ENCODE measurements at regions not wholly inside any gene's neighbourhood (a gene's known extent, or its start where the extent isn't known, plus 50 kb on each side); places are given as distances from the start of the nearest gene placed in this dataset.

DNA sequence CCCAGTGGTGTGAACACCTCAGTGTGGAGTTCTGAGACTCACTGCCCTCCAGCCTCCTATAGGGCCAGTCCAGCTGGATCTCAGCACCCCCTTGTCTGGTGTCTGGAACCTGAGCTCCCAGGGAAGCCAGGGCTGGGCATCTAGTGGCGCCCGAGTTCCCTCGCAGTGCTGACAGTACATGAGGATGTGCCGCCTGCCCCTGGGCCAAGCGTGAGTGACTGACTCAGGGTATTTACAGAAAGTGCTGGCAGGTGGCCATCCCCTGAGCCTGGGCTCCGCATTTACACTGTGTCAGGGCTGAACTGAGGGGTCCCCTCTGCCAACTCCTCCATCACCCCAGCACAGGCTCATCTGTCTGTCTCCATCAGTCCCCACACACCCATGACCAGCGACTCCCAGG lies 185.3 kb downstream of the BRD1 start:
- TF ChIP-seq, protein P1, sequence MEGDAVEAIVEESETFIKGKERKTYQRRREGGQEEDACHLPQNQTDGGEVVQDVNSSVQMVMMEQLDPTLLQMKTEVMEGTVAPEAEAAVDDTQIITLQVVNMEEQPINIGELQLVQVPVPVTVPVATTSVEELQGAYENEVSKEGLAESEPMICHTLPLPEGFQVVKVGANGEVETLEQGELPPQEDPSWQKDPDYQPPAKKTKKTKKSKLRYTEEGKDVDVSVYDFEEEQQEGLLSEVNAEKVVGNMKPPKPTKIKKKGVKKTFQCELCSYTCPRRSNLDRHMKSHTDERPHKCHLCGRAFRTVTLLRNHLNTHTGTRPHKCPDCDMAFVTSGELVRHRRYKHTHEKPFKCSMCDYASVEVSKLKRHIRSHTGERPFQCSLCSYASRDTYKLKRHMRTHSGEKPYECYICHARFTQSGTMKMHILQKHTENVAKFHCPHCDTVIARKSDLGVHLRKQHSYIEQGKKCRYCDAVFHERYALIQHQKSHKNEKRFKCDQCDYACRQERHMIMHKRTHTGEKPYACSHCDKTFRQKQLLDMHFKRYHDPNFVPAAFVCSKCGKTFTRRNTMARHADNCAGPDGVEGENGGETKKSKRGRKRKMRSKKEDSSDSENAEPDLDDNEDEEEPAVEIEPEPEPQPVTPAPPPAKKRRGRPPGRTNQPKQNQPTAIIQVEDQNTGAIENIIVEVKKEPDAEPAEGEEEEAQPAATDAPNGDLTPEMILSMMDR (IDR thresholded peaks at IDR 0.05) = no peak
- no peaks in the 10 kb centered on the region for H3K4me1 Mint-ChIP-seq (ENCODE audit: low read depth)
- H3K27ac Mint-ChIP-seq = no peak overlapping the region
- H3K9me3 Mint-ChIP-seq = peaks cover 35% of the 10 kb centered on the region
- no peak overlapping the region for H3K4me3 Mint-ChIP-seq
- H3K27me3 Mint-ChIP-seq (ENCODE audit: insufficient read depth) = peaks cover 2% of the 10 kb centered on the region; the same call in 1 of the 2 replicates
- no peak for DNase-seq
- H3K36me3 Mint-ChIP-seq (ENCODE audit: low read depth) = peaks cover 4% of the 10 kb centered on the region; the same call in 1 of the 2 replicates

DNA sequence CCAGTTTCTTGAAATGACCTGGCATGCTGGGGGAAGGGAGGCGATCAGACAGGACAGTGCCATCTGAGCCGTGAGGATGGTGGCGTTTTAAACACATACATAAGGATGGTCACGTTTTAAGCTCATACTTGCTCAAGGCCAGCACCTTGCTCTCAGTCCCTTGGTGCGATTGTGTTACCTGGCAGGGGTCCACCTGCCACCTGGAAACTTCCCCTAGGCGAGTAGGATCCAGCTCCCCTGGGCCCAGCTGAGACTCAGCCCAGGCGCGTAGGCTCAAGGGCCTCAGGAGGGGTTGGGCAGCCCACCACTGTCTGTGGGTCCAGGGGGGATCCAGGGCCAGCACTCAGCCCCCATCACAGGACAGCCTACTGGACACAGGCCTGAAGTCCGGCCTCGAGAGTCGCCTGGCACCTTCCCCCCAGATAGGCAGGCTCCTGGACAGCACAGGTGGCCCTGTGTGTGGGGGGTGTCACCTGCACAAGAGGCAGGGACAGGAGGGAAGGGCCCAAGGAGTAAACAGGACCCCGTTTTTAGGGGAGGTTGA lies 185.8 kb downstream of the BRD1 start:
- Mint-ChIP-seq H3K36me3 (ENCODE audit: low read depth) (peaks cover 4% of the 10 kb centered on the region; the same call in 1 of the 2 replicates), H3K9me3 (peaks cover 37% of the 10 kb centered on the region), H3K4me1 (ENCODE audit: low read depth) (no peaks in the 10 kb centered on the region), H3K4me3 (no peak overlapping the region), H3K27ac (no peak overlapping the region), H3K27me3 (ENCODE audit: insufficient read depth) (peaks cover 2% of the 10 kb centered on the region; the same call in 1 of the 2 replicates)
- TF ChIP-seq, protein P1 (IDR thresholded peaks at IDR 0.05) = no peak
- no peak for DNase-seq

GRCh38 chr22:49640366-49641095 lies 187.1 kb downstream of the BRD1 start:
- Mint-ChIP-seq H3K9me3 (peaks cover 31% of the 10 kb centered on the region), H3K36me3 (ENCODE audit: low read depth) (peaks cover 4% of the 10 kb centered on the region; the same call in 1 of the 2 replicates), H3K27me3 (ENCODE audit: insufficient read depth) (no peaks in the 10 kb centered on the region), H3K4me1 (ENCODE audit: low read depth) (no peaks in the 10 kb centered on the region), H3K27ac (no peak overlapping the region), H3K4me3 (no peak overlapping the region)
- DNase-seq = no peak
- TF ChIP-seq, protein P1 (IDR thresholded peaks at IDR 0.05) = no peak

DNA sequence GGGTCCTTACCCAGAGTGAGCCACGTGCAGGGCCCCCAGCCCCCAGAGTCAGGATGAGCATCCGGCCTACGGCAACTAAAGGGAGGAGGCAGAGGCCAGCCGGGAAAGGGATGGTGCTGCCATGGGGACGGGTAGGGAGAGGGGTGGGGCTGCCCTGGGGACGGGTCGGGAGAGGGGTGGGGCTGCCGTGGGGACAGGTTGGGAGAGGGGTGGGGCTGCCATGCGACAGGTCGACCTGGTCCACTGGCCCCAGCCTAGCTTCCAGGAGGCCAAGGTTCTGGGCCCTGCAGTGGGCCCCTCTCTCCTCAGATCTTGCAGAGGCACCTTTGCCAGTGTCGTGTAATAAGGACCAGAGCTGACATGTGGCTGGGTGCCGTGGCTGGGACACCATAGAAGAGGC lies 187.7 kb downstream of the BRD1 start:
- Mint-ChIP-seq H3K9me3 (peaks cover 27% of the 10 kb centered on the region), H3K27ac (no peak overlapping the region), H3K4me3 (no peak overlapping the region), H3K4me1 (ENCODE audit: low read depth) (no peaks in the 10 kb centered on the region), H3K27me3 (ENCODE audit: insufficient read depth) (no peaks in the 10 kb centered on the region), H3K36me3 (ENCODE audit: low read depth) (peaks cover 4% of the 10 kb centered on the region; the same call in 1 of the 2 replicates)
- TF ChIP-seq, protein P1 (IDR thresholded peaks at IDR 0.05) = no peak
- DNase-seq = no peak

GRCh38 chr22:49638788-49639187 lies 188.9 kb downstream of the BRD1 start:
- Mint-ChIP-seq H3K4me3 (no peak overlapping the region), H3K27me3 (ENCODE audit: insufficient read depth) (no peaks in the 10 kb centered on the region), H3K27ac (no peak overlapping the region), H3K36me3 (ENCODE audit: low read depth) (peaks cover 5% of the 10 kb centered on the region; the same call in 1 of the 2 replicates), H3K4me1 (ENCODE audit: low read depth) (no peaks in the 10 kb centered on the region), H3K9me3 (peaks cover 28% of the 10 kb centered on the region)
- TF ChIP-seq, protein P1 (IDR thresholded peaks at IDR 0.05) = no peak
- no peak for DNase-seq
